ENCODE measurements at regions not wholly inside any gene's neighbourhood (a gene's known extent, or its start where the extent isn't known, plus 50 kb on each side); places are given as distances from the start of the nearest gene placed in this dataset.

- Histone ChIP-seq H3K9me3 (ENCODE audit: control insufficient read depth, low read length) (no peaks in the 10 kb centered on the region), H3K36me3 (ENCODE audit: control insufficient read depth, insufficient read depth, low read length) (no peaks in the 10 kb centered on the region), H3K27ac (ENCODE audit: low read depth, low read length, severe bottlenecking) (no peak overlapping the region), H3K4me3 (ENCODE audit: extremely low read depth, insufficient read depth, low read length, poor library complexity, severe bottlenecking) (no peak overlapping the region), H3K4me1 (ENCODE audit: control insufficient read depth, insufficient read depth, low read length, poor library complexity, severe bottlenecking) (no peaks in the 10 kb centered on the region)
- 89 to 95% methylated on average over 6 to 7 of the region's 8 CpGs for WGBS, 2 experiments (ENCODE audit: insufficient coverage in 2 of 2)
Measured at GRCh38 chr5:141762790-141763368, 80.8 kb upstream of the ARAP3 start.

- Histone ChIP-seq H3K4me1 (ENCODE audit: control insufficient read depth, insufficient read depth, low read length, poor library complexity, severe bottlenecking) (no peaks in the 10 kb centered on the region), H3K9me3 (ENCODE audit: control insufficient read depth, low read length) (no peaks in the 10 kb centered on the region), H3K36me3 (ENCODE audit: control insufficient read depth, insufficient read depth, low read length) (no peaks in the 10 kb centered on the region), H3K27ac (ENCODE audit: low read depth, low read length, severe bottlenecking) (no peak overlapping the region), H3K4me3 (ENCODE audit: extremely low read depth, insufficient read depth, low read length, poor library complexity, severe bottlenecking) (no peak overlapping the region)
- WGBS, 2 experiments (ENCODE audit: insufficient coverage in 2 of 2), result 76 to 86% methylated on average over 4 to 10 of the region's 11 CpGs
Measured at GRCh38 chr5:141762316-141762715, 80.3 kb upstream of the ARAP3 start.

- Histone ChIP-seq H3K36me3 (ENCODE audit: control insufficient read depth, insufficient read depth, low read length) (no peaks in the 10 kb centered on the region), H3K4me1 (ENCODE audit: control insufficient read depth, insufficient read depth, low read length, poor library complexity, severe bottlenecking) (no peaks in the 10 kb centered on the region), H3K4me3 (ENCODE audit: extremely low read depth, insufficient read depth, low read length, poor library complexity, severe bottlenecking) (no peak overlapping the region), H3K27ac (ENCODE audit: low read depth, low read length, severe bottlenecking) (no peak overlapping the region), H3K9me3 (ENCODE audit: control insufficient read depth, low read length) (no peaks in the 10 kb centered on the region)
- 76% methylated on average over 3 of the region's 10 CpGs; no CpG with 5 or more reads in 1 of the 2 experiments for WGBS, 2 experiments (ENCODE audit: insufficient coverage in 2 of 2)
Measured at GRCh38 chr5:141760753-141761152, 78.7 kb upstream of the ARAP3 start.

- Histone ChIP-seq H3K36me3 (ENCODE audit: control insufficient read depth, insufficient read depth, low read length) (no peaks in the 10 kb centered on the region), H3K4me3 (ENCODE audit: extremely low read depth, insufficient read depth, low read length, poor library complexity, severe bottlenecking) (no peak overlapping the region), H3K27ac (ENCODE audit: low read depth, low read length, severe bottlenecking) (no peak overlapping the region), H3K4me1 (ENCODE audit: control insufficient read depth, insufficient read depth, low read length, poor library complexity, severe bottlenecking) (no peaks in the 10 kb centered on the region), H3K9me3 (ENCODE audit: control insufficient read depth, low read length) (no peaks in the 10 kb centered on the region)
- WGBS, 2 experiments (ENCODE audit: insufficient coverage in 2 of 2), result 90 to 94% methylated on average over 3 to 4 of the region's 4 CpGs
Measured at GRCh38 chr5:141760193-141760592, 78.2 kb upstream of the ARAP3 start.

- no peaks in the 10 kb centered on the region for H3K36me3 ChIP-seq (ENCODE audit: control insufficient read depth, insufficient read depth, low read length)
- WGBS, 2 experiments (ENCODE audit: insufficient coverage in 2 of 2), result 20% methylated on average over 12 to 15 of the region's 22 CpGs
- no peaks in the 10 kb centered on the region for H3K9me3 ChIP-seq (ENCODE audit: control insufficient read depth, low read length)
- no peak overlapping the region for H3K4me3 ChIP-seq (ENCODE audit: extremely low read depth, insufficient read depth, low read length, poor library complexity, severe bottlenecking)
- H3K4me1 ChIP-seq (ENCODE audit: control insufficient read depth, insufficient read depth, low read length, poor library complexity, severe bottlenecking), result no peaks in the 10 kb centered on the region
- no peak overlapping the region for H3K27ac ChIP-seq (ENCODE audit: low read depth, low read length, severe bottlenecking)
Measured at GRCh38 chr5:141758310-141758998, 76.4 kb upstream of the ARAP3 start.

- Histone ChIP-seq H3K4me3 (ENCODE audit: extremely low read depth, insufficient read depth, low read length, poor library complexity, severe bottlenecking) (no peak overlapping the region), H3K4me1 (ENCODE audit: control insufficient read depth, insufficient read depth, low read length, poor library complexity, severe bottlenecking) (no peaks in the 10 kb centered on the region), H3K9me3 (ENCODE audit: control insufficient read depth, low read length) (no peaks in the 10 kb centered on the region), H3K36me3 (ENCODE audit: control insufficient read depth, insufficient read depth, low read length) (no peaks in the 10 kb centered on the region), H3K27ac (ENCODE audit: low read depth, low read length, severe bottlenecking) (no peak overlapping the region)
- WGBS, 2 experiments (ENCODE audit: insufficient coverage in 2 of 2), result 45 to 61% methylated on average over 3 to 5 of the region's 6 CpGs
Measured at GRCh38 chr5:141757402-141757801, 75.4 kb upstream of the ARAP3 start.

GRCh38 chr5:141756196-141756595 is 74.2 kb upstream of the ARAP3 start:
- H3K4me3 ChIP-seq (ENCODE audit: extremely low read depth, insufficient read depth, low read length, poor library complexity, severe bottlenecking), result no peak overlapping the region
- H3K4me1 ChIP-seq (ENCODE audit: control insufficient read depth, insufficient read depth, low read length, poor library complexity, severe bottlenecking), result no peaks in the 10 kb centered on the region
- WGBS, 2 experiments (ENCODE audit: insufficient coverage in 2 of 2), result 94 to 95% methylated on average over 3 of the region's 3 CpGs
- H3K9me3 ChIP-seq (ENCODE audit: control insufficient read depth, low read length), result no peaks in the 10 kb centered on the region
- no peaks in the 10 kb centered on the region for H3K36me3 ChIP-seq (ENCODE audit: control insufficient read depth, insufficient read depth, low read length)
- H3K27ac ChIP-seq (ENCODE audit: low read depth, low read length, severe bottlenecking), result no peak overlapping the region

- Histone ChIP-seq H3K9me3 (ENCODE audit: control insufficient read depth, low read length) (no peaks in the 10 kb centered on the region), H3K4me3 (ENCODE audit: extremely low read depth, insufficient read depth, low read length, poor library complexity, severe bottlenecking) (no peak overlapping the region), H3K27ac (ENCODE audit: low read depth, low read length, severe bottlenecking) (no peak overlapping the region), H3K4me1 (ENCODE audit: control insufficient read depth, insufficient read depth, low read length, poor library complexity, severe bottlenecking) (no peaks in the 10 kb centered on the region), H3K36me3 (ENCODE audit: control insufficient read depth, insufficient read depth, low read length) (no peaks in the 10 kb centered on the region)
- whole genome bisulfite sequencing, 2 experiments (ENCODE audit: insufficient coverage in 2 of 2), result 36 to 42% methylated on average over 3 to 6 of the region's 11 CpGs
Measured at GRCh38 chr5:141753971-141754713, 72.1 kb upstream of the ARAP3 start.

- H3K36me3 ChIP-seq (ENCODE audit: control insufficient read depth, insufficient read depth, low read length), result no peaks in the 10 kb centered on the region
- WGBS, 2 experiments (ENCODE audit: insufficient coverage in 2 of 2), result 46 to 63% methylated on average over 21 to 36 of the region's 51 CpGs
- no peaks in the 10 kb centered on the region for H3K4me1 ChIP-seq (ENCODE audit: control insufficient read depth, insufficient read depth, low read length, poor library complexity, severe bottlenecking)
- no peaks in the 10 kb centered on the region for H3K9me3 ChIP-seq (ENCODE audit: control insufficient read depth, low read length)
- H3K4me3 ChIP-seq (ENCODE audit: extremely low read depth, insufficient read depth, low read length, poor library complexity, severe bottlenecking), result no peak overlapping the region
- no peak overlapping the region for H3K27ac ChIP-seq (ENCODE audit: low read depth, low read length, severe bottlenecking)
Measured at GRCh38 chr5:141753143-141753970, 71.3 kb upstream of the ARAP3 start.
